Brain microvascular endothelial cell (primary cell): ENCODE measurements at regions not wholly inside any gene's neighbourhood (a gene's known extent, or its start where the extent isn't known, plus 50 kb on each side); places are given as distances from the start of the nearest gene placed in this dataset.

Experiments
- DNase-seq: peaks from one replicate; pipeline ENCODE4 v3.0.0-alpha.2; 2020
- H3K27ac ChIP-seq: fragments of 250-450 bp; sonication (Bioruptor Pico); 2 replicates; pipeline ENCODE4 v1.5.1; 2020; ENCODE audit warnings: mild to moderate bottlenecking, moderate library complexity
- H3K27me3 ChIP-seq: fragments of 250-450 bp; sonication (Bioruptor Pico); replicated peaks from 2 replicates; pipeline ENCODE4 v1.5.1; 2020; ENCODE audit warnings: mild to moderate bottlenecking
- H3K36me3 ChIP-seq: fragments of 250-450 bp; sonication (Bioruptor Pico); replicated peaks from 2 replicates; pipeline ENCODE4 v1.5.1; 2020; ENCODE audit warnings: mild to moderate bottlenecking
- H3K4me3 ChIP-seq: 2 replicates; pipeline ENCODE4 v1.5.1; 2011; ENCODE audit warnings: low read depth, mild to moderate bottlenecking, control low read depth, low read length, moderate library complexity
- in situ Hi-C: cut with HindIII; loops from 2 replicates; pipeline ENCODE4 v1.10.0; 2017; ENCODE audit warnings: low sequenced_read_pairs, low pct_ligation_motif_present
- TF ChIP-seq, protein P1 (sequence below): IDR thresholded peaks from 2 replicates; pipeline ENCODE4 v1.5.1; 2011; ENCODE audit warnings: low read depth, mild to moderate bottlenecking, moderate library complexity, low read length, control low read depth, inconsistent platforms; ENCODE audit errors: missing control alignments

- DNase-seq, result no peak
- Histone ChIP-seq H3K36me3 (no peaks in the 10 kb centered on the region), H3K27ac (no peak overlapping the region), H3K27me3 (no peaks in the 10 kb centered on the region), H3K4me3 (no peak overlapping the region)
- TF ChIP-seq, protein P1, sequence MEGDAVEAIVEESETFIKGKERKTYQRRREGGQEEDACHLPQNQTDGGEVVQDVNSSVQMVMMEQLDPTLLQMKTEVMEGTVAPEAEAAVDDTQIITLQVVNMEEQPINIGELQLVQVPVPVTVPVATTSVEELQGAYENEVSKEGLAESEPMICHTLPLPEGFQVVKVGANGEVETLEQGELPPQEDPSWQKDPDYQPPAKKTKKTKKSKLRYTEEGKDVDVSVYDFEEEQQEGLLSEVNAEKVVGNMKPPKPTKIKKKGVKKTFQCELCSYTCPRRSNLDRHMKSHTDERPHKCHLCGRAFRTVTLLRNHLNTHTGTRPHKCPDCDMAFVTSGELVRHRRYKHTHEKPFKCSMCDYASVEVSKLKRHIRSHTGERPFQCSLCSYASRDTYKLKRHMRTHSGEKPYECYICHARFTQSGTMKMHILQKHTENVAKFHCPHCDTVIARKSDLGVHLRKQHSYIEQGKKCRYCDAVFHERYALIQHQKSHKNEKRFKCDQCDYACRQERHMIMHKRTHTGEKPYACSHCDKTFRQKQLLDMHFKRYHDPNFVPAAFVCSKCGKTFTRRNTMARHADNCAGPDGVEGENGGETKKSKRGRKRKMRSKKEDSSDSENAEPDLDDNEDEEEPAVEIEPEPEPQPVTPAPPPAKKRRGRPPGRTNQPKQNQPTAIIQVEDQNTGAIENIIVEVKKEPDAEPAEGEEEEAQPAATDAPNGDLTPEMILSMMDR, result no peak
- in situ Hi-C loops, result no loop called here
These were observed 123.4 kb downstream of the SIK1 start for GRCh38 chr21:43303275-43304178.

DNA sequence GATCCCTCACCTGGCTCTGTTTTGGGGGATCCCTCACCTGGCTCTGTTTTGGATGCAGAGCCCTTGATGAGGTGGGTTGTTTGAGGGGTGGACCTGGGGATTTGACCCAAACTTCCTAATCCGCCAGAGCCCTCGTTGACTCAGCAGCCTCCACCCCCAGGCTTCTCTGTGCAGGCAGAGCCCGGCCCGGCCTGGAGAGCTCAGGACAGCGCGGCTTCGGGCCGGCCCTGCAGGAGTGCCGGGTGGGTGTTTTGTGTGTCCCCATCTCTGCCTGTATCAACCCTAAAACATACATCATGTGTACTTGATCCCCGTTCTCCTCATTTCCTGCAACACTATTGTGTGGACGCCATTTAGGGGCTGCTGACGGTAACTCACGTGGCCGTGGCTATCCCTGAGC lies 124.2 kb downstream of the SIK1 start:
- Histone ChIP-seq H3K36me3 (no peaks in the 10 kb centered on the region), H3K4me3 (no peak overlapping the region), H3K27me3 (no peaks in the 10 kb centered on the region), H3K27ac (no peak overlapping the region)
- DNase-seq, result no peak
- in situ Hi-C loops, result no loop called here
- TF ChIP-seq, protein P1, result no peak

DNA sequence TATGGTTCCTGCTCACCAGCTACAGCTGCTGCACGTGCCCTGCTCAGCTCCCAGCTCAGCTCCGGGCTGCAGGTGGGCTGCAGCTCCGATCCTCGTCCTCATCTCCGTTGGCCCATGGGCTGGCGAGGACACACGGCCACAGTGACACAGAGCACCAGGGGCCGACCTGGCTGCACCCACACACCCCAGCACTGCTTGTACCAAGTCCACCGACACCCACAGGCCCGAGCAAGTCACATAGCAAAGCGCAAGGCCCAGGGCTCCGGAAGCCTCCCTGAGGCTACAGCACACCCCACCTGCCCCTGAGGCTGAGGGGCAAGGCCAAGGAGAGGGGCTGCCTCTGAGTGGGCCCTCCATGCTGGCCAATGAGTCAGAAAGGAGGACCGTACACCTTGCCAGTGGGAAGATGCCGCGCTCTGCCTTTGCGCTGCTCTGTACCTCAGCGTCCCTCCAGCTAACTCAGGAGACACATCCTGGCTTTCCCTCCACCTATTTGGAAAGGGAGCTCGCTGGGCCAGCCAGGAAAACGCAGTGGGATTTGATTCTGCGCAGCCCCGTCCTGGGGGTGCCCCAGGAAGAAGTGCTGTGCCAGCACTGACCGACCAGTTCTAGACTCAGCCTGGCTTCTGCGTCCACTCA lies 124.8 kb downstream of the SIK1 start:
- TF ChIP-seq, protein P1, result no peak
- no peak for DNase-seq

GRCh38 chr21:43301409-43302061 lies 125.4 kb downstream of the SIK1 start:
- in situ Hi-C loops, result no loop called here

More for the DNA sequence above, 124.8 kb downstream of the SIK1 start:
- Histone ChIP-seq H3K4me3 (no peak overlapping the region), H3K27ac (no peak overlapping the region), H3K27me3 (no peaks in the 10 kb centered on the region), H3K36me3 (no peaks in the 10 kb centered on the region)
- in situ Hi-C loops, result no loop called here

DNA sequence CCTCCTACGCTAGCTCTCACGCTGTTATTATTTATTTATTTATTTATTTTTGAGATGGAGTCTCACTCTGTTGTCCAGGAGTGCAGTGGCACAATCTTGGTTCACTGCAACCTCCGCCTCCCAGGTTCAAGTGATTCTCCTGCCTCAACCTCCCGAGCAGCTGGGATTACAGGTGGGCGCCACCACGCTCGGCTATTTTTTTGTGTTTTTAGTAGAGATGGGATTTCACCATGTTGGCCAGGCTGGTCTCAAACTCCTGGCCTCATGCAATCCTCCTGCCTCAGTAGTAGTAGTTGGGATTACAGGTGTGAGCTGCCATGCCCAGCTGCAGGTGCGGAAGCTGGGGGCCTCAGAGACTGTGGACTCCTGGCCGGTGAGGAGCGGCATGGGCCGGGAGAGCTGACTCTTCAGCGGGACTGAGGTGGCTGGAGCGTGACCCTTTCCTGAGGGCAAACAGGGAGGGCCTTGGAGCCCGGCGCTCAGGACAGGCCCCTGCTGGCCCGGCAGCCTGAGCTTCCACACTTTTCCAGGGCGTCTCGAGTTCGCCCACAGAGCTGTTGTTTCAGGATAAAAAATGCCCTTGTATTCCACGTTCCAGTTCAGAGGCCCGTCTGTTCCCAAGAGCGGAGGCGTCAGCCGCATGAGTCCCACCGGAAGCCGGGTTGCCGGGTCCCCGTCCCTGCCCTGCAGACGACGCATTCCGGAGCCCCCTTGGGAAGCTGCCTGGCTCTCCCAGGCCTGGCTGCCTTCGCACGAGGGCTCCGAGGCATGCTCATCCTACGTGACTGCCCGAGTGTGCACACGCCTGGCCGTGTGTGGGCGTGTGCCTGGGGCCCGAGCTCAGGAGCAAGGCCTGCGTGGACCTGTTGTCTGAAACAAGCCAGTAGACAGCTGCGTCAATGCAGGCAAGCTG lies 126.2 kb downstream of the SIK1 start:
- no peaks in the 10 kb centered on the region for H3K36me3 ChIP-seq
- peak overlapping the region; percentile 44 for H3K27ac ChIP-seq
- no peak overlapping the region for H3K4me3 ChIP-seq
- TF ChIP-seq, protein P1, result peak; percentile 4
- in situ Hi-C loops, result no loop called here
- DNase-seq, result peak; percentile 62
- no peaks in the 10 kb centered on the region for H3K27me3 ChIP-seq

More at GRCh38 chr21:43301409-43302061, 125.4 kb downstream of the SIK1 start:
- H3K27me3 ChIP-seq, result no peaks in the 10 kb centered on the region
- H3K36me3 ChIP-seq, result no peaks in the 10 kb centered on the region
- H3K4me3 ChIP-seq, result no peak overlapping the region
- no peak for DNase-seq
- no peak overlapping the region for H3K27ac ChIP-seq
- TF ChIP-seq, protein P1, result no peak
